ENCODE measurements at regions not wholly inside any gene's neighbourhood (a gene's known extent, or its start where the extent isn't known, plus 50 kb on each side); places are given as distances from the start of the nearest gene placed in this dataset.

DNA sequence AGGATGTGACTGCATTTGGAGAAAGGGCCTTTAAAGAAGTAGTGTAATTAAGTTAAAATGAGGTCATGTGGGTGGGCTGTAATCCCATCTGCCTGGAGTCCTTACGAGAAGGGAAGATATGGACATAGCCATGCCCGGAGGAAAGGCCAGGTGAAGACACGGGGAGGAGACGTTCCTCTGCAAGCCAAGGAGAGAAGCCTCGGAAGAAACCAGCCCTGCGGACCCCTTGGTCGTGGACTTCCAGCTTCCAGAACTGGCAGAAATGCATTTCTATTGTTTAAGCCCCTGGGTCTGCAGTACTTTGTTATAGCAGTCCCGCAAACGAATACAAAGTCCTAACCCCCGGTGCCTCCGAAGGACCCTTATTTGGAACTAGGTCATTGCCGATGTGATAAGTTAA, 87.6 kb upstream of the TAF1B start:
- TF ChIP-seq, protein P1, sequence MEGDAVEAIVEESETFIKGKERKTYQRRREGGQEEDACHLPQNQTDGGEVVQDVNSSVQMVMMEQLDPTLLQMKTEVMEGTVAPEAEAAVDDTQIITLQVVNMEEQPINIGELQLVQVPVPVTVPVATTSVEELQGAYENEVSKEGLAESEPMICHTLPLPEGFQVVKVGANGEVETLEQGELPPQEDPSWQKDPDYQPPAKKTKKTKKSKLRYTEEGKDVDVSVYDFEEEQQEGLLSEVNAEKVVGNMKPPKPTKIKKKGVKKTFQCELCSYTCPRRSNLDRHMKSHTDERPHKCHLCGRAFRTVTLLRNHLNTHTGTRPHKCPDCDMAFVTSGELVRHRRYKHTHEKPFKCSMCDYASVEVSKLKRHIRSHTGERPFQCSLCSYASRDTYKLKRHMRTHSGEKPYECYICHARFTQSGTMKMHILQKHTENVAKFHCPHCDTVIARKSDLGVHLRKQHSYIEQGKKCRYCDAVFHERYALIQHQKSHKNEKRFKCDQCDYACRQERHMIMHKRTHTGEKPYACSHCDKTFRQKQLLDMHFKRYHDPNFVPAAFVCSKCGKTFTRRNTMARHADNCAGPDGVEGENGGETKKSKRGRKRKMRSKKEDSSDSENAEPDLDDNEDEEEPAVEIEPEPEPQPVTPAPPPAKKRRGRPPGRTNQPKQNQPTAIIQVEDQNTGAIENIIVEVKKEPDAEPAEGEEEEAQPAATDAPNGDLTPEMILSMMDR (IDR thresholded peaks at IDR 0.05; ENCODE audit: low read depth, low read length, poor library complexity, severe bottlenecking), result no peak
- TF ChIP-seq EZH2phosphoT487 (IDR thresholded peaks at IDR 0.05; ENCODE audit: borderline replicate concordance, low read length), result no peak

All from DOHH2 (cell line).